Right forelimb (tissue), 1 donor: ENCODE measurements at regions not wholly inside any gene's neighbourhood (a gene's known extent, or its start where the extent isn't known, plus 50 kb on each side); places are given as distances from the start of the nearest gene placed in this dataset.
"Not testable (repeated sequence)": the region's sequence is repeated elsewhere in the genome, so short reads cannot be mapped to it uniquely, and the experiment has no call there.

Experiments
- DNase-seq: peaks from one replicate; pipeline ENCODE4 v3.0.0-alpha.2; 2018

GRCh38 chr4:13903061-13903460, 275.5 kb upstream of the BOD1L1 start:
- no peak for DNase-seq

DNA sequence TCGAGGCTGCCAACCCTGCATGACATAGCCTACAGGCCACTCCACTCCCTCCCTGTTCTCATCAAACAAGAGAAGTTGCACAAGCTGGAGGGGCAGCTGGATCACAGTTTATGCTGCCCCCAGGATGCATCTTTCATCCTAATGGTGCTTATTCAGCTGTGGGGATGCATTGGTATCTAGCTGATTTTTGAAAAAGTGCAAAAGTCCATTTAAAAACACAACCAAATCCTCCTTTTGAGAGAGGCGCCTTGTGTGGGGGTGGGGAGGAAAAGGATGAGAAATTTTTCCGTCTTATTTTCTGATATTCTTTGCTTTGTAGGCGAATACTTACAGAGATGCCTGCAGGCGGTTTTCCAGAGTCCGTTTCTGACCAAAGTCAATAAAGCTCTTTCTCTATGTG, 276.4 kb upstream of the BOD1L1 start:
- no peak for DNase-seq

DNA sequence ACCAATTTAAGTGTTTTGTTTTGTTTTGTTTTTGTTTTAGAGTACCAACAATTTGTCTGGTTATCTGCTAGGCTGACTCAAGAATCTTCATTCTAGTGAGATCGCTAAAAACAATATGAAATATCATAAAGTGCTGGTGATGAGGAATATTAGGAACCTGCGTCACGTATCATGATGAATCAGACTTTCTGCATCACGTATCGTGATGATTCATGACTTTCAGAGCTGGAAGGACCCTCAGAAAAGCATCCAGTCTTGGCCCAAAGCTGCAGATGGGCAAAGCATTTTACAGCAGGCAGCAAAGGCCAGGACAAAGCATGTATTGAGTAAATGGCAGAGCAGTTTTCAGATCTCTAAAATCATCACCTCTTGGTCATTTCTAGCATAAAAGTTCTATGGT, 278.0 kb upstream of the BOD1L1 start:
- no peak for DNase-seq

DNA sequence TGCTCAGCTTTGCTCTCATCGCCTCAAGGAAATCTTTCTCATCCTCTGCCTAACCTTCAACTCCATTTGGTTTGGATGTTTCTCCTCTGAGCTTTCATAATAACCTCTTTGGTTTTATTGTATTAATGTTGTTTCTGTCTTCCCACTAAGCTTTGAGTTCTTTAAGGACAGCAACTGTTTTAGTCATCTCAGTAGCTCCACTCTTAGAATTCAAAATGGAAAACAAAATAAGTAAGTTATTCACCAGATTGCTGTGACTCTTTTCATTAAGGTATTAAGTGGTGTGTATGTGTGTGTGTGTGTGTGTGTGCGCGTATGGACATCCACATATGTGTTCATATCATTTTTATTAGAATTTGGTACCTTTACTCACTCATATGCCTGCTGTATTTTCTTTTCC, 279.2 kb upstream of the BOD1L1 start:
- no peak for DNase-seq

DNA sequence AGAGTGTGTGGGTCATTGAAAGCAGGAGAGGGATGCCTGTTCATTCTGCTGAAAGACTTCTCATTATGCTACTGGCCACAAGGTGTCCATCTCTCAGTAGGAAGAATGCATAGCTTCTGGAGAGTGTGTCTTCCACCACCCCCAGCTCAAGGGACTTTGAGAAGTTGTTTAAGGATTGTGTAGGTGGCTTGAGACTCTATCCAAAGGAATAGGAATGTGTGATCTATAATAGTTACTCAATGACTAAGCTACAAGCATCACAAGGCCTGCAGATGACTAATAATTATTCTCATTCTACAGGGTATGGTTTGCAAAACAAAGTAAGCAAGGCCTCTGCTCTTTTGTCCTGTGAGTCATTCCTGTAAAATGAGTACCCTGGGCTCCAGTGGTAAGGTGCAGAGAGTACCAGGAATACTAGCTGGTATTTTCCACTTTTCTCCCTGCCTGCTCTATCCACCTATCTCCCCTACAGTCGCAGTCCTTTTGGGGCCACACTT, 279.8 kb upstream of the BOD1L1 start:
- no peak for DNase-seq

GRCh38 chr4:13908455-13908854, 280.9 kb upstream of the BOD1L1 start:
- no peak for DNase-seq

GRCh38 chr4:13910556-13910955, 283.0 kb upstream of the BOD1L1 start:
- no peak for DNase-seq

DNA sequence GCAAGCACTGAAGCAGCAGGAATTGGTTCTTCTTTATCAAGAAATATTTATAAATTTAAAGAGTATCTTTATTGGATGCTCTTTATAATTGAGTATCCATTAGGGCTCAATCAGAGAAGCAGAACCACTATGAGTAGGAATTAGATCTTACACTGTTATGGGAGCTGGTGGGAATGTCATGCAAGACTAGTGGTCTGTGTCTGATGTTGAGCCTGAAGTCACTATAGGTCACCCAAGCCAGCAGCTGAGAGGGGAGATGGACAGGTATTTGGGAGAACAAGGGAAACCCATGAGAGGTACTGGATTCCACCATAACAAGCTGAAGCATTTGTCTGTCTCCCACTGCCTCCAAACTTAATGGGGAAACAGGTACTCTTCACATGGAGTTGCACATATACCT, 283.7 kb upstream of the BOD1L1 start:
- no peak for DNase-seq

DNA sequence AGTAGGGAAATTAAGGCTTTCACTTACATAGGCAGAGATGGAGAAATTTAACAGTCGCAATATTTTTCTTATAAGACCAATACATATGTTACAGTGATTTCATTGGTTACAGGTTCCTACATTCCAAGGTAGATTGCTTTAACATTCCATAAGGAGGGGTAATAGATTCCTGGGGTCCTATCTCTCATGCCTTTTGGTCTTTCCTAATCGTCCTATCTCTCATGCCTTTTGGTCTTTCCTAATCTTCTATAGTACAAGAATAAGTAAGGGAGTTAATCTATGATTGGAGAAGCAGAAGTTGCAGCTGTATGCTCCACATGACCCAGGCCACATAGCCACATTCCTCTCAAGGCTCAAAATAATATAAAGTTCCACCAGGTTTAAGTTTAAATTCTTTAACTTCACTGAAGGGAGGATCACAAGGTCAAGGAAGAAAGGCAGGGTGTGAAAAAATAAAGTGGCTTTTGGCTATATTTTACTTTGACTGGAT, 285.0 kb upstream of the BOD1L1 start:
- DNase-seq, result no peak

DNA sequence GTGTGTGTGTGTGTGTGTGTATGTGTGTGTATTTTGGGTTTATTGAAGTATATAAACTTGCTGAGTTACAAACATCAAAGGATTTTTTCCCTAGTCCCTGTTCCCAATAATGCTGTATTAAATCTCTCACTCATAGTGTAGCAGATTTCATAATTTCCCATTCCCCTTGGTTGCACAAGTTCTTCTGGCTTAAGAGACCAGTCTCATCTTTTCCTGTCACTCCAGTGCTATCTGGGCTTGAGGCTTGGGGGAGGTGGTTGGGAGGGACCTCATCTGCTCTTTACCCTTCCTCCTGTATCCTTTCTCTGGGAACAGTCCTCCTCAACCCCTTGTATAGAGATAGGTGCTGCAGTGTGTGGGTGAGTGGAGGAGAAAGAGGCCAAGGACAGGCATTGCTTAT, 285.4 kb upstream of the BOD1L1 start:
- no peak for DNase-seq

- no peak for DNase-seq
Observed at GRCh38 chr4:13917015-13917414, 289.5 kb upstream of the BOD1L1 start.

DNA sequence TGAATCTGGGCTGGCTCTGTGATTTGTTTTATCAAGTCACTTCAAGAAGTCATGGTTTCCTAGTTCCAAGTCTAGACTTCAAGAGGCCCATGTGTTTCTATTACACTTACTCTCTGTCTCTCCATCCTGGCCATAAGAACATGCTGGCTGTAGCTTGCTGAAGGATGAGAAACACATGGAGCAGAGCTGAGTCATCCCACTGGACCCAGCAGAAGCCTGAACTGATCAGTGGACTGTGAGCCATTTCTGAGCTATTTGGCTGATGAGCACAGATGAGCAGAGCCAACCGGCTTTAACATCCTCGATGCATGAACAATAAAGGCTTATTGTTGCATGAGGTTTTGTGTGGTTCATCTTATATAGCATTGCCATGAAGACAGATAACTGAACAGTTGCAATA, 290.6 kb upstream of the BOD1L1 start:
- peak; percentile 59 for DNase-seq

DNA sequence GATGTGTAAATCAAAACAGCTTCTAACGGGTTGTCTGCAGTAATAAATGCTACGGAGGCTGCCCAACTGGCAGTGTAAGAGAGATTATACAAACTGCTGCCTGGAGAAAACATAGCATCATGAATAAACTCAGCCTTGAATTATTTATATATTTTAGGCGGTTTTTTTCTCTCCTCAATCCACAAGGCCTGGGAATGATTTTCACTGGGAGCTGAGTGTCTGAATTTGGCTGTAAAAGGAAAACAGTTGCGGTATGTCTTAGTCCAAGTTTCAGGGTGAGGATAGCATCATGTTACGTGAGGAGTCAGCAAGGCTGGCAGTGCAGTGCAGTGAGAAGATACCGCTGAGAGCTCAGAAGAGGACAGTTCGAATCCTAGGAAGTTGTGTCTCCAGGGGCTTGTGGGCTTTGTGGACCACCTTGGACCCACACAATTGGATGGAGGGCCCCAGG, 291.5 kb upstream of the BOD1L1 start:
- DNase-seq, result no peak

- DNase-seq, result no peak
Observed at GRCh38 chr4:13920111-13920875, 292.8 kb upstream of the BOD1L1 start.

DNA sequence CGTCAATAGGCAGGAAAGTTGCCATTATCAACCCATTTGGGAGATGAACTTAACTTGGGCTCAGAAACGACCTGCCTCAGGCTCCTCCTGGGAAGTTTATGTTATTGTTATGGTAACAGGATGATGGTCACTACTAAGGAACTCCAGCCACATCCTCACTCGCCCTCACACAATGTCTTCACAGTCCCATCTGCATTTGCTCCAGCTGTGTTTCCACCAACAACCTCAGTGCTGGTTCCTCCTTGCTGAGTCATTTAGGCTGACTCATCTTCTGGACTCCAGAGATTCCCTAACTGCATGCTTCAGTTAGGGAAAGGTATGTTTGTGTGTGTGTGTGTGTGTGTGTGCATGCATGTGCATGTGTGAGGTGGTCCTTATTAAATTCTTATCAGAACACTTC, 293.4 kb upstream of the BOD1L1 start:
- no peak for DNase-seq

GRCh38 chr4:13921805-13922204, 294.3 kb upstream of the BOD1L1 start:
- DNase-seq, result no peak

DNA sequence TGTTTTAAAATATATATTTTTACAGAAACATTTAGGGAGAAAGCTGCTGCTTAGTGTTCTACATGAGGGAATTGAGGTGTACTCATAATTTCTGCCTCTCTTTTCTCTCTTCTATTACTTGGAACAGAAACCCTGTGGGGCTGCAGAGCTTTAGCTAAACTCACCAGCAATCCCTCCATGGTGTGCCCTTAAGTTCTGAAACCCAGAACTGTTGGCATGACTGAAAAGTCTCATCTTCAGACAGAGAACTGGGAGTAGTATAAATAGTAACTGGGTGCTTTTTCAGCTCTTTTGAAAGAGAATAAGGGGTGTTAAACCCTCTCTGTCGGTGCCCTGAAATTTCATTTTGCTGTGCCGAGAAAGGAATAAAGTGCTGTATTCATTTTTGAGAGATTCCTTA, 294.9 kb upstream of the BOD1L1 start:
- DNase-seq, result no peak

- DNase-seq, result no peak
Observed at GRCh38 chr4:13922873-13923645, 295.5 kb upstream of the BOD1L1 start.

GRCh38 chr4:13924900-13925299, 297.4 kb upstream of the BOD1L1 start:
- not testable (repeated sequence) for DNase-seq

- no peak for DNase-seq
Observed at GRCh38 chr4:13928214-13928613, 300.7 kb upstream of the BOD1L1 start.

DNA sequence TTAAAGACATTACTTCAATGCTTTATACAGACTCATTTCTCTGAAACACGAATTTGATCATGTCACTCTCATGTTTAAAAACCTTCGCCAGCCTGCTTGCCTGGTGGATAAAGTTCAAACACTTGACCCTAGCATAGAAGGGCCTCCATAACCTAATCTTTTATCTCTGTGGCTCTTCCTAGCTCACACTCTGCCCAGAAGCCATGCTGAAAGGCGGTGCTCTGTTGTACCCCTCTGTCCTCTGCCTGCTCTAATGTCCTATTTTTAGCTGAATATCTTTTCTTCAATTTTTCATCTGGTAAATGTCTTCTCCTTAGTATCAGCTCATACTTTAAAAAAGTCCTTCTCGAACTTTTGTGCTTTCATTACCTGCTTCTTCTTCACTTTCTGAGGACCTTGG, 302.6 kb upstream of the BOD1L1 start:
- no peak for DNase-seq

DNA sequence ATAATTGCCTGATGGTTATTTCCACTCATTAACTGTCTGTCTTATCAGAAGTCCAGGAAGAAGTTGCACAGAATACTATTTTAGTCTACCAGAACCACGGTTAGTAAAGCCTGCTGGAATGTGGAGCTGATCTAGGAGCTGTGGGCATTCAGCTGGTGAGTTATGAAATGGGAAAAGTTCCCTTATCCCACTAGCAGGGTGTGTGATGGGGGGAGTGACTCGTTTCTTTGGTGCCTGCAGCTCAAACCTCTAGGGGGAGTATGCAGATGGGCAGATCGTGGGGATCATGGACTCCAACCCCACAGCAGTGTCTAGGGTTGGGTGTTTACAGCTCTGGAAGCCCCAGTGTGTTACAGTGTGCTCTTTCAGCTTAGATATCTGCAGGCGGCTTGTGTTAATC, 305.7 kb upstream of the BOD1L1 start:
- no peak for DNase-seq

DNA sequence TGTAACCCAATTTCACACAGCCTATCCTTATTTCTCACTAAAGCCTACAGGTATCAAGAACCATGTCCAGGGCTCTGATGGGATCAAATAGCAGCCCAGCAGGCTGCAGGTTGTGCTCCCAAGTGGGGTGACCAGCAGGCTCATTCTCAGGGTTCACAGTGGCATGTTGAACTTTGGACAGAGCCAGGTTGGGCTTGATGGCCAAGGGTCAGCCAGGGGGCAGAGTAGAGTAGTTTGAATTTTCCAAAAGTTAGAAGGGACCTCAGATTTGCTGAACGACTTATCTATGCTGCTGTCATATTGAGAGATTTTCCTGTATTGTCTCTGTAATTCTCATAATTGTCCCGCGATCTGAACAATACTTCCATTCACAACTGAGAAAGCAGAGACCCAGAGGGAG, 310.8 kb upstream of the BOD1L1 start:
- no peak for DNase-seq

DNA sequence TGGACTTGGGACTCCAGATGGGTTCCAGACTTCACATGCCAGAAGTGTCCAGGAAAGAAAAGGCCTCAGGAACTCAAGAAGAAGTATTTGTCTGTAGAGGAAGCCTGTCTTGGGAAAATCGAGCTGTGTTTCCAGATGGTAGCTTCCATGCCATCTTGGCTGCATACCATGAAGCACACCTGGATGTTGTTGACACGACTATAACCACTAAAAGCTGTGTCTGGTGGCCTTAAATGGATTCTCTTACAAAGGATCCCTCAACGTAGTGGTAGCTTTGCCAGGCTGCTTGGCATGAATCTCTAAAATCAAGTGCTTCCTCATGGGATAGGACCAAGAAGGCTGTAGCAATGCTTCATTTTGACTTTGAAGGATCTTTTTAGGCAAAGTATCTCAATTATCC, 313.4 kb upstream of the BOD1L1 start:
- no peak for DNase-seq
